ENCODE measurements at regions not wholly inside any gene's neighbourhood (a gene's known extent, or its start where the extent isn't known, plus 50 kb on each side); places are given as distances from the start of the nearest gene placed in this dataset.

DNA sequence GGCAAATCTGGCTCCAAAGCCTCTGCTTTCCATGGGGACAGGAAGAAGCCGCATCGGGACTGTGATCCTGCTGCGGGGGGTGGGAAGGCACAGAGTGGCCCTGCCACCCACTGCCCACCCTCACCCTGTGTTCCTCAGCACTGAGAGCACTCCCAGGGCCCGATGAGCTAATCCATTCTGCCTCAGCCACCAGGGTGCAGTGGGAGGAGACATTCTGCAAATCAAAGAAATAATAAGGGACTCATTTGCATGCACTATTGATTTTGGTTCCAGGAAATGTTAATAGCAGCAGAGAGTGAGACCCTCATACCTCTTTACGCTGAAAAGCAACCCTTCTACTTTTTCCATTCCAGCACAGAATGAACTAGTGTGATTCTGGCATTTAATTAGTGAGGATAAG is 572.8 kb downstream of the INHBA start:
- H3K4me1 ChIP-seq, result no peaks in the 10 kb centered on the region
- H3K36me3 ChIP-seq, result no peaks in the 10 kb centered on the region
- no peak for ATAC-seq
- H3K27ac ChIP-seq, result no peak overlapping the region
- H3K9me3 ChIP-seq, result no peaks in the 10 kb centered on the region
- no peak overlapping the region for H3K4me3 ChIP-seq
- no peaks in the 10 kb centered on the region for H3K27me3 ChIP-seq
- intact Hi-C loops (cut with DNase I), result no loop called here
- TF ChIP-seq, protein P1, sequence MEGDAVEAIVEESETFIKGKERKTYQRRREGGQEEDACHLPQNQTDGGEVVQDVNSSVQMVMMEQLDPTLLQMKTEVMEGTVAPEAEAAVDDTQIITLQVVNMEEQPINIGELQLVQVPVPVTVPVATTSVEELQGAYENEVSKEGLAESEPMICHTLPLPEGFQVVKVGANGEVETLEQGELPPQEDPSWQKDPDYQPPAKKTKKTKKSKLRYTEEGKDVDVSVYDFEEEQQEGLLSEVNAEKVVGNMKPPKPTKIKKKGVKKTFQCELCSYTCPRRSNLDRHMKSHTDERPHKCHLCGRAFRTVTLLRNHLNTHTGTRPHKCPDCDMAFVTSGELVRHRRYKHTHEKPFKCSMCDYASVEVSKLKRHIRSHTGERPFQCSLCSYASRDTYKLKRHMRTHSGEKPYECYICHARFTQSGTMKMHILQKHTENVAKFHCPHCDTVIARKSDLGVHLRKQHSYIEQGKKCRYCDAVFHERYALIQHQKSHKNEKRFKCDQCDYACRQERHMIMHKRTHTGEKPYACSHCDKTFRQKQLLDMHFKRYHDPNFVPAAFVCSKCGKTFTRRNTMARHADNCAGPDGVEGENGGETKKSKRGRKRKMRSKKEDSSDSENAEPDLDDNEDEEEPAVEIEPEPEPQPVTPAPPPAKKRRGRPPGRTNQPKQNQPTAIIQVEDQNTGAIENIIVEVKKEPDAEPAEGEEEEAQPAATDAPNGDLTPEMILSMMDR (IDR thresholded peaks at IDR 0.05), result no peak
- DNase-seq, result peak in 1 of 4 donors; percentile 39

DNA sequence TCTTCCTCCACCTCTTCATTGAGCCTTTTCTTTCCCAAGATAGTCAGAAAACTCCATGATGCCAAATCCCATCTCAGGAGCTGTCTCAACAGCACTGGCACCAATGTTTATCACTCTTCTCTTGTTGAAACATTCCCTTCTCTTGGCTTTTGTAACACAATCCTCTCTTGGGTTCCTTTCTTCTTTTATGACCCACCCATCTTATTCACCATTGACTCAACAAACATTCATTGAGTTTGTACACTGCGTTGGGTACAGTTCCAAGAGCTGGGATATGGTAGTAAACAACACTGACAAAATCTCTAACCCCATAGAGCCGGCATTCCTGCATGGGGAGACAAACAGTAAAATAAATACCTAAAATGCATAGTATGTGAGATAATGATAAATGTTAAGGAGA is 577.5 kb downstream of the INHBA start:
- DNase-seq (no peak), ATAC-seq (no peak)
- Histone ChIP-seq H3K9me3 (no peaks in the 10 kb centered on the region), H3K27ac (no peak overlapping the region), H3K27me3 (no peaks in the 10 kb centered on the region), H3K4me1 (no peaks in the 10 kb centered on the region), H3K4me3 (no peak overlapping the region), H3K36me3 (no peaks in the 10 kb centered on the region)
- intact Hi-C loops (cut with DNase I), result no loop called here
- TF ChIP-seq, protein P1 (IDR thresholded peaks at IDR 0.05), result no peak

DNA sequence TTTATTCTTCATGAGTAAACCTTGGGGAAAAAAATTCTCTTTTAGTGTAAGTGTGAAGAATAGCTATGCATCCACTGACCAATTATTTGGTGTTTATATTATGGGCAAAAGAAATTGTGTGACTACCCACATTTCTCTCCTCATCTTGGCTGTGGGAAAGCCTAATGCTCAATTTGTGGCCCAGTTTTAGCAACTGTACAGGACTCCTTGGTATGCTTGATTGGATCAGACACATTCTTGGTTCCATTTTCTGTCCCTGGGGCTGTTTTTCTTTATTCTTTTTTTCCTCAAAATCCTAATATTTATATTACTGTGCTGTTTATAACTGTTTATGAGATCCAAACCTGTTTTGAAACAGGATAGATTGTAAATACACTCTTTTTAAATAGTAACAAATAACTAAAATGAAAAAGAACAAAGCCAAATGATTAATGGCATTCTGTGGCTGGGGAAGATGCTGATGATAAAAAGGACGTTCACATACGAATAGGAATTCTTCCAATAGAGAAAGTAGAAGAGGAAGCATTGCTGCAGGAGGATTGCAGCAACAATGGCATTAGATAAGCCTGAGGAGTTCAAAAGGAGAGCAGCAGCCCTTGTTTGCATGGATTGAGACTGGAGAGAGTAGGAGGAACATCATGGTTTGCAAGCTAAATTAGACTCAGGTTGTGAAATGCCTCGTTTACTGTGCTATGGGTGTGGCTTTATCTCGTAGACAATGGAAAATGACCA is 580.5 kb downstream of the INHBA start:
- Histone ChIP-seq H3K4me3 (no peak overlapping the region), H3K4me1 (no peaks in the 10 kb centered on the region), H3K27ac (no peak overlapping the region), H3K27me3 (no peaks in the 10 kb centered on the region), H3K36me3 (no peaks in the 10 kb centered on the region), H3K9me3 (no peaks in the 10 kb centered on the region)
- TF ChIP-seq, protein P1 (IDR thresholded peaks at IDR 0.05), result no peak
- no peak for DNase-seq
- intact Hi-C loops (cut with DNase I), result no loop called here
- no peak for ATAC-seq

DNA sequence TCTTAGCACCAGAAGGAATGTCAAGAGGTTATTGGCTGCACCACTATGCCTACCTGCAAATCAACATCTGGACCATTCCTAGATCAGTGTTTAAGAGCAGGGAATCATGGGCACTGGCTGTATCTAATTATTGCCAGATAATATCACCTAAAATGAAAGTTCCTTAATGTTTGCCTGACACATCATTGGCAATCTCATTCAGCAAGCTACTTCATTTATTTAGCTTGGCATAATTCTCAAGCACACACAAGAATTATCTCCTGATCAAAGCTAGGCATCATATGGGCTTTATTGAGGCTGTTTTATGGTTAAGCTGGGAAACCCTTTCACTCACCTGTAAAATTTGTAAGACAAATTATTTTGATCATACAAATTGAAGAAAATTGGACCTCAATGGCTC is 581.7 kb downstream of the INHBA start:
- intact Hi-C loops (cut with DNase I), result no loop called here
- H3K36me3 ChIP-seq, result no peaks in the 10 kb centered on the region
- H3K9me3 ChIP-seq, result no peaks in the 10 kb centered on the region
- H3K4me3 ChIP-seq, result no peak overlapping the region
- ATAC-seq (no peak), DNase-seq (no peak)
- no peak overlapping the region for H3K27ac ChIP-seq
- no peaks in the 10 kb centered on the region for H3K4me1 ChIP-seq
- H3K27me3 ChIP-seq, result no peaks in the 10 kb centered on the region
- TF ChIP-seq, protein P1 (IDR thresholded peaks at IDR 0.05), result no peak

DNA sequence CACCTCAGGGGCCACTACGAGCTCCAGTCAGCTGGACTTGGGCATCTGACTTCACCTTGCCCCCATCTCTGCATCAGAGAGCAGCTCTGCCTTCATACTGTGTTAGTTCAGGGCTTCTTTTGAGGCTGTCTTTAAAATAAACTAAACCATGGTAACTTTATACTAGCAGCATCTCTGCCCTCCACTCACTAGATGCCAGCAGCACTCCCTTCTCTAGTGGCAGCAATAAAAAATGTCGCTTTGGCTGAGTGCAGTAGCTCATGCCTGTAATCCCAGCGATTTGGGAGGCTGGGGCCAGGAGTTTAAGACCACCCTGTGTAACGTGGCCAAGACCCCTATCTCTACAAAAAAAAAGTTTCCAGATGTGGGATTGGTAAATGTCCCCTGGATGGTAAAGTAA is 584.4 kb downstream of the INHBA start:
- intact Hi-C loops (cut with DNase I), result no loop called here
- no peak for DNase-seq
- TF ChIP-seq, protein P1 (IDR thresholded peaks at IDR 0.05), result no peak
- Histone ChIP-seq H3K4me3 (no peak overlapping the region), H3K27me3 (no peaks in the 10 kb centered on the region), H3K9me3 (no peaks in the 10 kb centered on the region), H3K36me3 (no peaks in the 10 kb centered on the region), H3K27ac (no peak overlapping the region), H3K4me1 (no peaks in the 10 kb centered on the region)
- no peak for ATAC-seq

Data from left lung (tissue), 4 donors.